MM.1S (cell line): ENCODE measurements at regions not wholly inside any gene's neighbourhood (a gene's known extent, or its start where the extent isn't known, plus 50 kb on each side); places are given as distances from the start of the nearest gene placed in this dataset.

Experiments used
- DNase-seq: peaks from one replicate; pipeline ENCODE4 v3.0.0-alpha.2; 2015
- H2AFZ ChIP-seq: fragments of 300-600 bp; sonication (generic); 2 replicates; pipeline ENCODE4 v1.6.0; 2016; ENCODE audit warnings: antibody characterized with exemption, low read length
- H3F3A ChIP-seq: fragments of 300-600 bp; sonication (generic); 2 replicates; pipeline ENCODE4 v1.6.1; 2016; ENCODE audit warnings: mild to moderate bottlenecking, antibody characterized with exemption, low read length, moderate library complexity, mixed read lengths; ENCODE audit not compliant: insufficient read depth
- H3K27ac ChIP-seq: fragments of 300-600 bp; sonication (generic); 2 replicates; pipeline ENCODE4 v1.5.1; 2016; ENCODE audit warnings: mild to moderate bottlenecking, low read length
- H3K27me3 ChIP-seq: fragments of 300-600 bp; sonication (generic); replicated peaks from 2 replicates; pipeline ENCODE4 v1.6.0; 2016; ENCODE audit warnings: low read length; ENCODE audit not compliant: insufficient read depth
- H3K36me3 ChIP-seq: fragments of 300-600 bp; sonication (generic); replicated peaks from 2 replicates; pipeline ENCODE4 v1.6.1; 2016; ENCODE audit warnings: mild to moderate bottlenecking, low read length, mixed read lengths; ENCODE audit not compliant: insufficient read depth
- H3K4me1 ChIP-seq: fragments of 300-600 bp; sonication (generic); 2 replicates; pipeline ENCODE4 v1.6.1; 2016; ENCODE audit warnings: low read length, mixed read lengths
- H3K4me2 ChIP-seq: fragments of 300-600 bp; sonication (generic); 2 replicates; pipeline ENCODE4 v1.6.0; 2016; ENCODE audit warnings: low read depth, low read length
- H3K4me3 ChIP-seq: fragments of 300-600 bp; sonication (generic); 2 replicates; pipeline ENCODE4 v1.5.1; 2016; ENCODE audit warnings: low read length, mixed read lengths
- H3K79me2 ChIP-seq: fragments of 300-600 bp; sonication (generic); 2 replicates; pipeline ENCODE4 v1.6.1; 2016; ENCODE audit warnings: mixed run types, low read length, mixed read lengths
- H3K9ac ChIP-seq: fragments of 300-600 bp; sonication (generic); 2 replicates; pipeline ENCODE4 v1.6.1; 2016; ENCODE audit warnings: low read length, mixed read lengths
- H3K9me2 ChIP-seq: fragments of 300-600 bp; sonication (generic); replicated peaks from 2 replicates; pipeline ENCODE4 v1.6.1; 2016; ENCODE audit warnings: mild to moderate bottlenecking, low read length, mixed read lengths; ENCODE audit not compliant: insufficient read depth
- H3K9me3 ChIP-seq: fragments of 300-600 bp; sonication (generic); replicated peaks from 2 replicates; pipeline ENCODE4 v1.6.1; 2016; ENCODE audit warnings: mild to moderate bottlenecking, low read length, mixed read lengths; ENCODE audit not compliant: insufficient read depth
- H4K20me1 ChIP-seq: fragments of 300-600 bp; sonication (generic); 2 replicates; pipeline ENCODE4 v1.6.1; 2016; ENCODE audit warnings: mild to moderate bottlenecking, low read length, moderate library complexity, mixed read lengths; ENCODE audit not compliant: insufficient read depth
- CTCF ChIP-seq: fragments of 300-600 bp; sonication (generic); IDR thresholded peaks from 2 replicates; pipeline ENCODE4 v1.5.1; 2016; ENCODE audit warnings: antibody characterized with exemption, low read length, mixed read lengths
- EZH2 ChIP-seq: fragments of 300-600 bp; sonication (generic); optimal IDR thresholded peaks from 2 replicates; pipeline ENCODE3; 2017; ENCODE audit warnings: low read depth, mild to moderate bottlenecking, antibody characterized with exemption, low read length, mixed read lengths
- EZH2phosphoT487 ChIP-seq: fragments of 300-600 bp; sonication (generic); IDR thresholded peaks from 2 replicates; pipeline ENCODE4 v1.6.1; 2018; ENCODE audit warnings: antibody characterized with exemption, low read length

GRCh38 chr4:137956256-137956655, 285.9 kb downstream of the SLC7A11 start:
- Histone ChIP-seq H4K20me1 (no peaks in the 10 kb centered on the region), H3K27ac (no peak overlapping the region), H3K79me2 (no peaks in the 10 kb centered on the region), H3K4me2 (no peak overlapping the region), H3K27me3 (no peaks in the 10 kb centered on the region), H2AFZ (no peak overlapping the region), H3K9ac (no peak overlapping the region), H3F3A (no peaks in the 10 kb centered on the region), H3K4me3 (no peak overlapping the region), H3K4me1 (no peaks in the 10 kb centered on the region), H3K36me3 (no peaks in the 10 kb centered on the region), H3K9me3 (no peaks in the 10 kb centered on the region), H3K9me2 (no peaks in the 10 kb centered on the region)
- DNase-seq, result no peak
- TF ChIP-seq EZH2phosphoT487 (no peak), EZH2 (no peak), CTCF (no peak)

GRCh38 chr4:137955595-137955994, 286.6 kb downstream of the SLC7A11 start:
- H4K20me1 ChIP-seq, result no peaks in the 10 kb centered on the region
- H3K27ac ChIP-seq, result no peak overlapping the region
- no peak overlapping the region for H3K4me3 ChIP-seq
- no peak overlapping the region for H3K9ac ChIP-seq
- H3K9me2 ChIP-seq, result no peaks in the 10 kb centered on the region
- H3F3A ChIP-seq, result no peaks in the 10 kb centered on the region
- H3K27me3 ChIP-seq, result no peaks in the 10 kb centered on the region
- DNase-seq, result no peak
- no peaks in the 10 kb centered on the region for H3K36me3 ChIP-seq
- no peaks in the 10 kb centered on the region for H3K4me1 ChIP-seq
- no peaks in the 10 kb centered on the region for H3K9me3 ChIP-seq
- TF ChIP-seq EZH2 (no peak), EZH2phosphoT487 (no peak), CTCF (no peak)
- no peaks in the 10 kb centered on the region for H3K79me2 ChIP-seq
- no peak overlapping the region for H3K4me2 ChIP-seq
- no peak overlapping the region for H2AFZ ChIP-seq

GRCh38 chr4:137952116-137952515, 290.0 kb downstream of the SLC7A11 start:
- no peaks in the 10 kb centered on the region for H3K9me2 ChIP-seq
- H3K27me3 ChIP-seq, result no peaks in the 10 kb centered on the region
- H3K9me3 ChIP-seq, result no peaks in the 10 kb centered on the region
- no peak overlapping the region for H3K9ac ChIP-seq
- no peak overlapping the region for H2AFZ ChIP-seq
- no peak overlapping the region for H3K4me2 ChIP-seq
- no peaks in the 10 kb centered on the region for H3K4me1 ChIP-seq
- H3K27ac ChIP-seq, result no peak overlapping the region
- no peaks in the 10 kb centered on the region for H3K36me3 ChIP-seq
- no peaks in the 10 kb centered on the region for H3F3A ChIP-seq
- H4K20me1 ChIP-seq, result no peaks in the 10 kb centered on the region
- H3K4me3 ChIP-seq, result no peak overlapping the region
- no peaks in the 10 kb centered on the region for H3K79me2 ChIP-seq
- no peak for TF ChIP-seq EZH2phosphoT487
- TF ChIP-seq CTCF, result no peak
- TF ChIP-seq EZH2, result no peak
- no peak for DNase-seq
